SK-N-SH (cell line): ENCODE measurements at regions not wholly inside any gene's neighbourhood (a gene's known extent, or its start where the extent isn't known, plus 50 kb on each side); places are given as distances from the start of the nearest gene placed in this dataset.

Source experiments
- CHD2 ChIP-seq: fragments of 150-350 bp; IDR thresholded peaks from 2 replicates; pipeline ENCODE4 v1.6.1; 2018; ENCODE audit warnings: low read length; ENCODE audit not compliant: partially characterized antibody
- ELF1 ChIP-seq: IDR thresholded peaks from 2 replicates; pipeline ENCODE4 v1.4.0; 2012
- EZH2phosphoT487 ChIP-seq: fragments of 200-600 bp; sonication (generic); IDR thresholded peaks from 2 replicates; pipeline ENCODE4 v1.6.1; 2017; ENCODE audit warnings: low read depth, mixed run types, mild to moderate bottlenecking, antibody characterized with exemption, moderate library complexity, borderline replicate concordance
- MAX ChIP-seq: IDR thresholded peaks from 2 replicates; pipeline ENCODE4 v1.4.0; 2012; ENCODE audit warnings: low read depth
- POLR2AphosphoS5 ChIP-seq: IDR thresholded peaks from 2 replicates; pipeline ENCODE4 v1.6.1; 2012; ENCODE audit warnings: low read depth, low read length
- RAD21 ChIP-seq: IDR thresholded peaks from 2 replicates; pipeline ENCODE4 v1.6.1; 2012; ENCODE audit warnings: mild to moderate bottlenecking, low read length
- REST ChIP-seq: IDR thresholded peaks from 2 replicates; pipeline ENCODE4 v1.6.1; 2012; ENCODE audit warnings: mild to moderate bottlenecking, low read depth, low read length, moderate library complexity
- SIN3A ChIP-seq: IDR thresholded peaks from 2 replicates; pipeline ENCODE4 v1.6.1; 2012; ENCODE audit warnings: low read depth, mild to moderate bottlenecking, low read length, moderate library complexity, borderline replicate concordance
- TF ChIP-seq, protein P1 (sequence below): fragments of 200-600 bp; sonication (generic); IDR thresholded peaks from 2 replicates; pipeline ENCODE4 v1.6.1; 2017; ENCODE audit warnings: antibody characterized with exemption, mild to moderate bottlenecking, moderate library complexity

GRCh38 chr1:104348277-104348676 is 598.6 kb downstream of the AMY1C start:
- TF ChIP-seq POLR2AphosphoS5 (no peak), MAX (no peak), EZH2phosphoT487 (no peak), REST (no peak), SIN3A (no peak), CHD2 (no peak), ELF1 (no peak), RAD21 (no peak)
- TF ChIP-seq, protein P1, sequence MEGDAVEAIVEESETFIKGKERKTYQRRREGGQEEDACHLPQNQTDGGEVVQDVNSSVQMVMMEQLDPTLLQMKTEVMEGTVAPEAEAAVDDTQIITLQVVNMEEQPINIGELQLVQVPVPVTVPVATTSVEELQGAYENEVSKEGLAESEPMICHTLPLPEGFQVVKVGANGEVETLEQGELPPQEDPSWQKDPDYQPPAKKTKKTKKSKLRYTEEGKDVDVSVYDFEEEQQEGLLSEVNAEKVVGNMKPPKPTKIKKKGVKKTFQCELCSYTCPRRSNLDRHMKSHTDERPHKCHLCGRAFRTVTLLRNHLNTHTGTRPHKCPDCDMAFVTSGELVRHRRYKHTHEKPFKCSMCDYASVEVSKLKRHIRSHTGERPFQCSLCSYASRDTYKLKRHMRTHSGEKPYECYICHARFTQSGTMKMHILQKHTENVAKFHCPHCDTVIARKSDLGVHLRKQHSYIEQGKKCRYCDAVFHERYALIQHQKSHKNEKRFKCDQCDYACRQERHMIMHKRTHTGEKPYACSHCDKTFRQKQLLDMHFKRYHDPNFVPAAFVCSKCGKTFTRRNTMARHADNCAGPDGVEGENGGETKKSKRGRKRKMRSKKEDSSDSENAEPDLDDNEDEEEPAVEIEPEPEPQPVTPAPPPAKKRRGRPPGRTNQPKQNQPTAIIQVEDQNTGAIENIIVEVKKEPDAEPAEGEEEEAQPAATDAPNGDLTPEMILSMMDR = no peak
